ENCODE measurements at regions not wholly inside any gene's neighbourhood (a gene's known extent, or its start where the extent isn't known, plus 50 kb on each side); places are given as distances from the start of the nearest gene placed in this dataset.

- TF ChIP-seq CTCF (IDR thresholded peaks at IDR 0.05; ENCODE audit: low read length) (no peak), EZH2 (IDR thresholded peaks at IDR 0.05; ENCODE audit: borderline replicate concordance, low read length) (no peak)
These were observed 564.1 kb upstream of the SPANXN1 start for GRCh38 chrX:144683247-144683646.
